Peyer's patch (tissue), 4 donors: ENCODE measurements at regions not wholly inside any gene's neighbourhood (a gene's known extent, or its start where the extent isn't known, plus 50 kb on each side); places are given as distances from the start of the nearest gene placed in this dataset.

Experiments
- DNase-seq, 3 donors: peaks; one replicate each; pipeline ENCODE4 v3.0.0-alpha.2; 2017 to 2019
- H3K27ac ChIP-seq, 4 donors: fragments of 200-600 bp; sonication (generic); one replicate each; pipeline ENCODE4 v1.5.1; 2016 to 2019
- H3K27me3 ChIP-seq, 2 donors: fragments of 200-600 bp; sonication (generic); one replicate each; pipeline ENCODE4 v1.5.1; 2019
- H3K36me3 ChIP-seq, 3 donors: fragments of 200-600 bp; sonication (generic); one replicate each; pipeline ENCODE4 v1.5.1; 2016 to 2019
- H3K4me1 ChIP-seq, 4 donors: fragments of 200-600 bp; sonication (generic); one replicate each; pipeline ENCODE4 v1.5.1; 2016 to 2019
- H3K4me3 ChIP-seq, 4 donors: fragments of 200-600 bp; sonication (generic); 1 replicate in 3 of 4; 2 replicates in 1 of 4; pipeline ENCODE4 v1.5.1; 2016 to 2019; ENCODE audit warnings: mild to moderate bottlenecking in 1 of 4
- H3K9me3 ChIP-seq, 4 donors: fragments of 200-600 bp; sonication (generic); one replicate each; pipeline ENCODE4 v1.5.1; 2016 to 2019; ENCODE audit warnings: mild to moderate bottlenecking in 1 of 4
- CTCF ChIP-seq, 6 experiments: fragments of 450-650 bp in 4 of 6; fragments of 200-600 bp in 2 of 6; sonication (generic) in 1 of 6; IDR thresholded peaks; one replicate each; pipeline ENCODE4 v1.5.1; 2017 to 2019; ENCODE audit warnings: antibody characterized with exemption in 6 of 6, mild to moderate bottlenecking in 3 of 6, moderate library complexity in 1 of 6
- POLR2A ChIP-seq, 2 donors: fragments of 450-650 bp; IDR thresholded peaks; one replicate each; pipeline ENCODE4 v1.5.1; 2017; ENCODE audit warnings: antibody characterized with exemption in 2 of 2, mild to moderate bottlenecking in 2 of 2, moderate library complexity in 2 of 2

GRCh38 chr13:80717776-80718175, 376.9 kb upstream of the SPRY2 start:
- Histone ChIP-seq H3K4me1 (no peaks in the 10 kb centered on the region), H3K27ac (no peak overlapping the region), H3K27me3 (no peaks in the 10 kb centered on the region), H3K36me3 (no peaks in the 10 kb centered on the region), H3K9me3 (no peaks in the 10 kb centered on the region), H3K4me3 (no peak overlapping the region)
- DNase-seq = no peak
- TF ChIP-seq POLR2A (IDR thresholded peaks at IDR 0.05) (no peak), CTCF (IDR thresholded peaks at IDR 0.05) (no peak)

- H3K27ac ChIP-seq = no peak overlapping the region
- peak in 1 of 3 donors; percentile 43 for DNase-seq
- TF ChIP-seq CTCF (IDR thresholded peaks at IDR 0.05) (no peak), POLR2A (IDR thresholded peaks at IDR 0.05) (no peak)
- H3K4me1 ChIP-seq = no peaks in the 10 kb centered on the region
- H3K9me3 ChIP-seq = no peaks in the 10 kb centered on the region
- H3K27me3 ChIP-seq = no peaks in the 10 kb centered on the region
- H3K36me3 ChIP-seq = no peaks in the 10 kb centered on the region
- no peak overlapping the region for H3K4me3 ChIP-seq
These were observed 375.7 kb upstream of the SPRY2 start for GRCh38 chr13:80716610-80717081.

GRCh38 chr13:80712026-80712425, 371.1 kb upstream of the SPRY2 start:
- DNase-seq = no peak
- H3K36me3 ChIP-seq = no peaks in the 10 kb centered on the region
- no peak overlapping the region for H3K4me3 ChIP-seq
- no peaks in the 10 kb centered on the region for H3K4me1 ChIP-seq
- TF ChIP-seq CTCF (IDR thresholded peaks at IDR 0.05) (no peak), POLR2A (IDR thresholded peaks at IDR 0.05) (no peak)
- no peak overlapping the region for H3K27ac ChIP-seq
- no peaks in the 10 kb centered on the region for H3K9me3 ChIP-seq
- H3K27me3 ChIP-seq = no peaks in the 10 kb centered on the region

GRCh38 chr13:80708791-80709190, 367.9 kb upstream of the SPRY2 start:
- H3K4me1 ChIP-seq = no peaks in the 10 kb centered on the region
- TF ChIP-seq POLR2A (IDR thresholded peaks at IDR 0.05) = no peak
- TF ChIP-seq CTCF (IDR thresholded peaks at IDR 0.05) = no peak
- no peak for DNase-seq
- no peak overlapping the region for H3K27ac ChIP-seq
- H3K36me3 ChIP-seq = no peaks in the 10 kb centered on the region
- H3K27me3 ChIP-seq = no peaks in the 10 kb centered on the region
- no peaks in the 10 kb centered on the region for H3K9me3 ChIP-seq
- no peak overlapping the region for H3K4me3 ChIP-seq

GRCh38 chr13:80707000-80707983, 366.4 kb upstream of the SPRY2 start:
- Histone ChIP-seq H3K4me1 (no peaks in the 10 kb centered on the region), H3K9me3 (no peaks in the 10 kb centered on the region), H3K27me3 (no peaks in the 10 kb centered on the region), H3K27ac (no peak overlapping the region), H3K4me3 (no peak overlapping the region), H3K36me3 (no peaks in the 10 kb centered on the region)
- no peak for DNase-seq
- TF ChIP-seq POLR2A (IDR thresholded peaks at IDR 0.05) = no peak
- TF ChIP-seq CTCF (IDR thresholded peaks at IDR 0.05) = no peak
